H9 (cell line): ENCODE measurements at regions not wholly inside any gene's neighbourhood (a gene's known extent, or its start where the extent isn't known, plus 50 kb on each side); places are given as distances from the start of the nearest gene placed in this dataset.

Source experiments
- DNase-seq: peaks from one replicate; pipeline ENCODE4 v3.0.0-alpha.2; 2017
- H2AFZ ChIP-seq: one replicate; pipeline ENCODE4 v1.6.1; 2013; ENCODE audit warnings: mild to moderate bottlenecking, low read length, control low read depth, moderate library complexity
- H2AK5ac ChIP-seq: 2 replicates; pipeline ENCODE4 v1.6.1; 2013; ENCODE audit warnings: low read length, control low read depth, mixed read lengths; ENCODE audit not compliant: insufficient read length
- H2BK120ac ChIP-seq: one replicate; pipeline ENCODE4 v1.6.1; 2013; ENCODE audit warnings: low read depth, mild to moderate bottlenecking, low read length, control low read depth, inconsistent platforms; ENCODE audit not compliant: poor library complexity, severe bottlenecking
- H2BK12ac ChIP-seq: 2 replicates; pipeline ENCODE4 v1.6.1; 2013; ENCODE audit warnings: low read length, control low read depth, mixed read lengths, low read depth; ENCODE audit not compliant: insufficient read length
- H2BK15ac ChIP-seq: 2 replicates; pipeline ENCODE4 v1.6.1; 2013; ENCODE audit warnings: low read depth, low read length, control low read depth
- H2BK20ac ChIP-seq: one replicate; pipeline ENCODE4 v1.6.1; 2013; ENCODE audit warnings: low read depth, mild to moderate bottlenecking, low read length, control low read depth, inconsistent platforms; ENCODE audit not compliant: poor library complexity, severe bottlenecking
- H2BK5ac ChIP-seq: 2 replicates; pipeline ENCODE4 v1.6.1; 2013; ENCODE audit warnings: low read length, control low read depth, mixed read lengths; ENCODE audit not compliant: insufficient read length
- H3K14ac ChIP-seq: 2 replicates; pipeline ENCODE4 v1.6.1; 2013; ENCODE audit warnings: low read length, control low read depth; ENCODE audit not compliant: insufficient read depth
- H3K18ac ChIP-seq: 2 replicates; pipeline ENCODE4 v1.6.1; 2013; ENCODE audit warnings: low read depth, mild to moderate bottlenecking, mixed read lengths, low read length, control low read depth; ENCODE audit not compliant: insufficient read length
- H3K23ac ChIP-seq: 2 replicates; pipeline ENCODE4 v1.6.1; 2013; ENCODE audit warnings: low read length, control low read depth, mixed read lengths, low read depth; ENCODE audit not compliant: insufficient read length
- H3K23me2 ChIP-seq: 2 replicates; pipeline ENCODE4 v1.6.1; 2013; ENCODE audit warnings: low read depth, mild to moderate bottlenecking, mixed read lengths, low read length, control low read depth; ENCODE audit not compliant: insufficient read length, poor library complexity, severe bottlenecking
- H3K27ac ChIP-seq: 2 replicates; pipeline ENCODE4 v1.5.1; 2013; ENCODE audit warnings: low read length, control low read depth, mixed read lengths, low read depth; ENCODE audit not compliant: insufficient read length
- H3K27me3 ChIP-seq: 2 replicates; pipeline ENCODE4 v1.6.1; 2013; ENCODE audit warnings: low read length, control low read depth, inconsistent platforms; ENCODE audit not compliant: insufficient read depth
- H3K4ac ChIP-seq: 2 replicates; pipeline ENCODE4 v1.6.1; 2013; ENCODE audit warnings: low read depth, mild to moderate bottlenecking, control low read depth, inconsistent platforms, low read length, moderate library complexity
- H3K4me1 ChIP-seq: 2 replicates; pipeline ENCODE4 v1.6.1; 2013; ENCODE audit warnings: low read length, control low read depth, inconsistent platforms; ENCODE audit not compliant: insufficient read depth
- H3K4me2 ChIP-seq: 2 replicates; pipeline ENCODE4 v1.6.1; 2013; ENCODE audit warnings: low read length, control low read depth, mixed read lengths; ENCODE audit not compliant: insufficient read length, insufficient read depth
- H3K56ac ChIP-seq: 2 replicates; pipeline ENCODE4 v1.6.1; 2013; ENCODE audit warnings: low read depth, mild to moderate bottlenecking, mixed read lengths, low read length, control low read depth; ENCODE audit not compliant: insufficient read length
- H3K79me1 ChIP-seq: 2 replicates; pipeline ENCODE4 v1.6.1; 2013; ENCODE audit warnings: low read depth, mild to moderate bottlenecking, moderate library complexity, low read length, control low read depth, inconsistent platforms; ENCODE audit not compliant: insufficient read depth, poor library complexity, severe bottlenecking
- H3K79me2 ChIP-seq: 2 replicates; pipeline ENCODE4 v1.6.1; 2013; ENCODE audit warnings: low read length, control low read depth, inconsistent platforms; ENCODE audit not compliant: insufficient read depth
- H3K9ac ChIP-seq: 2 replicates; pipeline ENCODE4 v1.6.1; 2013; ENCODE audit warnings: low read length, control low read depth, mixed read lengths; ENCODE audit not compliant: insufficient read length; ENCODE audit errors: extremely low read depth
- H3K9me3 ChIP-seq: one replicate; pipeline ENCODE4 v1.6.1; 2013; ENCODE audit warnings: low read depth, low read length, inconsistent platforms; ENCODE audit not compliant: control insufficient read depth
- H3T11ph ChIP-seq: one replicate; pipeline ENCODE4 v1.6.1; 2013; ENCODE audit warnings: mild to moderate bottlenecking, low read length, control low read depth, inconsistent platforms
- H4K20me1 ChIP-seq: one replicate; pipeline ENCODE4 v1.6.1; 2013; ENCODE audit not compliant: control insufficient read depth, insufficient read length, insufficient read depth
- H4K5ac ChIP-seq: 2 replicates; pipeline ENCODE4 v1.6.1; 2013; ENCODE audit warnings: low read depth, mild to moderate bottlenecking, mixed read lengths, low read length, control low read depth; ENCODE audit not compliant: insufficient read length
- H4K8ac ChIP-seq: replicated peaks from 2 replicates; pipeline ENCODE4 v1.6.1; 2013; ENCODE audit warnings: low read length, control low read depth, mixed read lengths, low read depth; ENCODE audit not compliant: insufficient read length
- H4K91ac ChIP-seq: 2 replicates; pipeline ENCODE4 v1.6.1; 2013; ENCODE audit warnings: low read depth, mild to moderate bottlenecking, moderate library complexity, mixed read lengths, low read length, control low read depth; ENCODE audit not compliant: insufficient read length
- H3K27ac Mint-ChIP-seq, 3 experiments: 2 replicates in 2 of 3; 3 replicates in 1 of 3; pipeline ENCODE4 v1.8.0; 2020 to 2021; ENCODE audit warnings: mixed read lengths in 3 of 3, mild to moderate bottlenecking in 1 of 3, moderate library complexity in 1 of 3
- H3K27me3 Mint-ChIP-seq: 2 replicates; pipeline ENCODE4 v1.8.0; 2021; ENCODE audit warnings: low read depth, mild to moderate bottlenecking, moderate library complexity, mixed read lengths
- H3K36me3 Mint-ChIP-seq, 3 experiments: 2 replicates in 2 of 3; 3 replicates in 1 of 3; pipeline ENCODE4 v1.8.0; 2020 to 2021; ENCODE audit warnings: low read depth in 3 of 3, mixed read lengths in 3 of 3; ENCODE audit not compliant: insufficient read depth in 1 of 3
- H3K4me1 Mint-ChIP-seq, 2 experiments: 2 replicates each; pipeline ENCODE4 v1.8.0; 2020; ENCODE audit warnings: mixed read lengths in 2 of 2
- H3K4me3 Mint-ChIP-seq, 2 experiments: 2 replicates in 1 of 2; 3 replicates in 1 of 2; pipeline ENCODE4 v1.8.0; 2020 to 2021; ENCODE audit warnings: mild to moderate bottlenecking in 2 of 2, mixed read lengths in 2 of 2, moderate library complexity in 1 of 2
- H3K9me3 Mint-ChIP-seq, 2 experiments: 2 replicates in 1 of 2; 3 replicates in 1 of 2; pipeline ENCODE4 v1.8.0; 2020; ENCODE audit warnings: mild to moderate bottlenecking in 2 of 2, mixed read lengths in 2 of 2, moderate library complexity in 1 of 2
- WGBS: extraction: QIAGEN DNeasy Blood & Tissue Kit; methylation state at CpG from one replicate; pipeline ENCODE4 v1.1.7; 2013; ENCODE audit warnings: missing lambda C conversion rate, low lambda C conversion rate, mixed read lengths; ENCODE audit not compliant: insufficient read length; ENCODE audit errors: extremely low coverage; 5-methylcytosine and 5-hydroxymethylcytosine counted together
- TF ChIP-seq, protein P1 (sequence below): fragments of 200-600 bp; sonication (generic); conservative IDR thresholded peaks from 3 replicates; pipeline ENCODE4 v1.8.0; 2021; ENCODE audit warnings: antibody characterized with exemption, mild to moderate bottlenecking

DNA sequence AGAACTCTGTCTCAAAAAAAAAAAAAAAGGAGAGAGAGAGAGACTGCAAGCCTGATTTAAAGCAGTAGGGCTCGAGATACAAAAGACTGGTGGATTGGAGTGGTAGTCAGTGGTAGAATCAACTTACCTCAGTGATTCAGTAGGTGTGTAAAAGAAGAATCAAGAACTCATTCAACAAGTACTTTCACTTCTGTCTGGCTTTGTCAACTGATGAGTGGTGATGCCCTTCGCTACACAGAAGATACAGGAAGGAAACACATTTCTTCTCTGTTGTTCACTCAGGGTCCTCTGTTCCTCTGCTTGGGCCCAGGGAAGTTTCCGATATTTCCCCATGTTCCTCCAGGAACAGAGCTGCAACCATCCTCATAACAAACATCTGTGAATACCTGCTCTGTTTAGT is 68.6 kb upstream of the COG2 start:
- Mint-ChIP-seq H3K4me3 (no peak overlapping the region), H3K4me1 (peaks cover 11 to 14% of the 10 kb centered on the region in 2 experiments), H3K9me3 (peaks cover 0 to 2% of the 10 kb centered on the region in 2 experiments; a peak in 2 of 5 replicates)

More for the DNA sequence above, 68.6 kb upstream of the COG2 start:
- no peak for DNase-seq
- Histone ChIP-seq H3K79me2 (no peaks in the 10 kb centered on the region), H2BK120ac (no peak overlapping the region), H3K27ac (no peak overlapping the region), H3K4me2 (no peak overlapping the region), H2AFZ (no peak overlapping the region), H3K56ac (no peak overlapping the region), H2BK12ac (no peak overlapping the region), H2BK20ac (no peak overlapping the region), H3K9me3 (no peaks in the 10 kb centered on the region), H3K23me2 (no peaks in the 10 kb centered on the region), H4K91ac (no peak overlapping the region), H3K18ac (no peak overlapping the region), H2BK15ac (no peak overlapping the region), H3K9ac (no peak overlapping the region), H3K27me3 (no peaks in the 10 kb centered on the region), H3K4me1 (no peaks in the 10 kb centered on the region), H4K5ac (no peak overlapping the region), H4K20me1 (no peaks in the 10 kb centered on the region), H3K4ac (no peak overlapping the region), H3K23ac (no peak overlapping the region), H4K8ac (no peak overlapping the region), H3K14ac (no peak overlapping the region), H3K79me1 (no peaks in the 10 kb centered on the region), H3T11ph (no peak overlapping the region), H2AK5ac (no peak overlapping the region), H2BK5ac (no peak overlapping the region)
- WGBS, result no CpG with 5 or more reads among the region's 3 CpGs
- no peaks in the 10 kb centered on the region; the same call in none of the 2 replicates for H3K27me3 Mint-ChIP-seq
- TF ChIP-seq, protein P1, sequence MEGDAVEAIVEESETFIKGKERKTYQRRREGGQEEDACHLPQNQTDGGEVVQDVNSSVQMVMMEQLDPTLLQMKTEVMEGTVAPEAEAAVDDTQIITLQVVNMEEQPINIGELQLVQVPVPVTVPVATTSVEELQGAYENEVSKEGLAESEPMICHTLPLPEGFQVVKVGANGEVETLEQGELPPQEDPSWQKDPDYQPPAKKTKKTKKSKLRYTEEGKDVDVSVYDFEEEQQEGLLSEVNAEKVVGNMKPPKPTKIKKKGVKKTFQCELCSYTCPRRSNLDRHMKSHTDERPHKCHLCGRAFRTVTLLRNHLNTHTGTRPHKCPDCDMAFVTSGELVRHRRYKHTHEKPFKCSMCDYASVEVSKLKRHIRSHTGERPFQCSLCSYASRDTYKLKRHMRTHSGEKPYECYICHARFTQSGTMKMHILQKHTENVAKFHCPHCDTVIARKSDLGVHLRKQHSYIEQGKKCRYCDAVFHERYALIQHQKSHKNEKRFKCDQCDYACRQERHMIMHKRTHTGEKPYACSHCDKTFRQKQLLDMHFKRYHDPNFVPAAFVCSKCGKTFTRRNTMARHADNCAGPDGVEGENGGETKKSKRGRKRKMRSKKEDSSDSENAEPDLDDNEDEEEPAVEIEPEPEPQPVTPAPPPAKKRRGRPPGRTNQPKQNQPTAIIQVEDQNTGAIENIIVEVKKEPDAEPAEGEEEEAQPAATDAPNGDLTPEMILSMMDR, result no peak
- no peaks in the 10 kb centered on the region for H3K36me3 Mint-ChIP-seq
- H3K27ac Mint-ChIP-seq, result no peak overlapping the region
